H1 (cell line): ENCODE measurements at regions not wholly inside any gene's neighbourhood (a gene's known extent, or its start where the extent isn't known, plus 50 kb on each side); places are given as distances from the start of the nearest gene placed in this dataset.

Experiments used
- CTCF ChIA-PET: fragments of 300-600 bp; sonication (Branson Sonifier 250); formaldehyde crosslinking; loops from one replicate; lab custom pipeline; 2021; ENCODE audit not compliant: partially characterized antibody; lab: Charles Lee
- POLR2A ChIA-PET: fragments of 300-600 bp; sonication (Branson Sonifier 250); formaldehyde crosslinking; loops from one replicate; lab custom pipeline; 2021; ENCODE audit warnings: inconsistent platforms; ENCODE audit not compliant: partially characterized antibody; lab: Charles Lee
- DNase-seq, 2 experiments: peaks; one replicate each; pipeline versions ENCODE4 v3.0.0 to v3.0.0-alpha.2; 2010 to 2022; ENCODE audit warnings: low spot score in 2 of 2, low read depth in 1 of 2, mixed read lengths in 1 of 2
- FAIRE-seq: peaks from 2 replicates; lab custom pipeline; 2011; peaks lifted over from hg19 to GRCh38; lab: Jason Lieb, UNC
- H2AFZ ChIP-seq: 2 replicates; pipeline ENCODE4 v1.8.1; 2012; ENCODE audit warnings: low read length, inconsistent platforms
- H2AK5ac ChIP-seq: 2 replicates; pipeline ENCODE4 v1.6.1; 2013; ENCODE audit warnings: low read depth, low read length
- H2BK120ac ChIP-seq: replicated peaks from 2 replicates; pipeline ENCODE3; 2013; ENCODE audit warnings: low read depth, low read length, inconsistent platforms
- H2BK12ac ChIP-seq: 2 replicates; pipeline ENCODE4 v1.6.1; 2013; ENCODE audit warnings: low read depth, low read length
- H2BK15ac ChIP-seq: 2 replicates; pipeline ENCODE4 v1.6.1; 2013; ENCODE audit warnings: low read length
- H2BK20ac ChIP-seq: 2 replicates; pipeline ENCODE4 v1.6.1; 2013; ENCODE audit warnings: low read length
- H2BK5ac ChIP-seq: 2 replicates; pipeline ENCODE4 v1.6.1; 2013; ENCODE audit warnings: low read depth, low read length
- H3K14ac ChIP-seq: 2 replicates; pipeline ENCODE4 v1.6.1; 2013; ENCODE audit warnings: inconsistent platforms; ENCODE audit not compliant: insufficient read length
- H3K18ac ChIP-seq: 2 replicates; pipeline ENCODE4 v1.6.1; 2013; ENCODE audit warnings: low read length; ENCODE audit errors: extremely low read depth
- H3K23ac ChIP-seq: 2 replicates; pipeline ENCODE4 v1.6.1; 2013; ENCODE audit warnings: inconsistent platforms; ENCODE audit not compliant: insufficient read length
- H3K23me2 ChIP-seq: 2 replicates; pipeline ENCODE4 v1.6.1; 2013; ENCODE audit warnings: low read depth, low read length
- H3K27ac ChIP-seq: 2 replicates; pipeline ENCODE4 v1.6.1; 2011; ENCODE audit warnings: low read depth, low read length, inconsistent platforms
- H3K27me3 ChIP-seq, 4 experiments: replicated peaks in 1 of 4; 1 replicate in 1 of 4; 2 replicates in 3 of 4; pipeline versions ENCODE4 v1.6.1 to v1.8.1; 2011 to 2013; ENCODE audit warnings: low read length in 3 of 4, mild to moderate bottlenecking in 3 of 4, inconsistent platforms in 2 of 4, mixed read lengths in 2 of 4, moderate library complexity in 1 of 4; ENCODE audit not compliant: control insufficient read depth in 3 of 4, insufficient read depth in 3 of 4; ENCODE audit errors: extremely low read depth in 1 of 4
- H3K36me3 ChIP-seq, 4 experiments: 2 replicates each; pipeline versions ENCODE4 v1.6.1 to v1.8.1; 2011 to 2013; ENCODE audit warnings: mild to moderate bottlenecking in 4 of 4, low read length in 3 of 4, moderate library complexity in 2 of 4, control low read depth in 1 of 4, inconsistent platforms in 1 of 4; ENCODE audit not compliant: insufficient read depth in 4 of 4, control insufficient read depth in 2 of 4
- H3K4ac ChIP-seq: replicated peaks from 2 replicates; pipeline ENCODE3; 2013; ENCODE audit warnings: low read length, low read depth, mixed read lengths, inconsistent platforms; ENCODE audit not compliant: insufficient read length
- H3K4me1 ChIP-seq, 4 experiments: replicated peaks in 1 of 4; 1 replicate in 1 of 4; 2 replicates in 3 of 4; pipeline versions ENCODE4 v1.6.1 to v1.8.1; 2011 to 2013; ENCODE audit warnings: low read length in 3 of 4, inconsistent platforms in 2 of 4, mixed read lengths in 1 of 4; ENCODE audit not compliant: insufficient read depth in 4 of 4, control insufficient read depth in 3 of 4
- H3K4me2 ChIP-seq, 2 experiments: 2 replicates each; pipeline versions ENCODE4 v1.6.1 to v1.8.1; 2011 to 2013; ENCODE audit warnings: low read depth in 2 of 2, low read length in 2 of 2, control low read depth in 1 of 2, inconsistent platforms in 1 of 2, mild to moderate bottlenecking in 1 of 2; ENCODE audit not compliant: insufficient read depth in 1 of 2
- H3K4me3 ChIP-seq, 4 experiments: fragments of 200-600, 300-600 bp in 1 of 4; sonication (generic), shearing (Covaris generic), sonication (Bioruptor Twin) in 1 of 4; 2 replicates each; pipeline versions ENCODE4 v1.5.1 to v1.8.1; 2011 to 2016; ENCODE audit warnings: low read length in 4 of 4, low read depth in 3 of 4, control low read depth in 2 of 4, inconsistent platforms in 2 of 4, mild to moderate bottlenecking in 2 of 4, mixed read lengths in 1 of 4, moderate library complexity in 1 of 4; ENCODE audit not compliant: insufficient read depth in 2 of 4; ENCODE audit errors: extremely low read depth in 1 of 4
- H3K56ac ChIP-seq: replicated peaks from 2 replicates; pipeline ENCODE3; 2013; ENCODE audit warnings: low read depth, mild to moderate bottlenecking, mixed read lengths, low read length, inconsistent platforms; ENCODE audit not compliant: insufficient read length
- H3K79me1 ChIP-seq: 2 replicates; pipeline ENCODE4 v1.6.1; 2013; ENCODE audit warnings: low read depth, low read length, control low read depth
- H3K79me2 ChIP-seq, 2 experiments: 2 replicates each; pipeline versions ENCODE4 v1.6.1 to v1.8.1; 2012 to 2013; ENCODE audit warnings: low read length in 2 of 2, mild to moderate bottlenecking in 2 of 2, inconsistent platforms in 1 of 2; ENCODE audit not compliant: insufficient read depth in 2 of 2, control insufficient read depth in 1 of 2
- H3K9ac ChIP-seq, 4 experiments: replicated peaks in 1 of 4; 1 replicate in 1 of 4; 2 replicates in 3 of 4; pipeline versions ENCODE4 v1.6.1 to v1.8.1; 2011 to 2013; ENCODE audit warnings: low read depth in 3 of 4, low read length in 3 of 4, control low read depth in 2 of 4, mild to moderate bottlenecking in 2 of 4, moderate library complexity in 2 of 4, inconsistent platforms in 1 of 4; ENCODE audit errors: extremely low read depth in 1 of 4
- H3K9me3 ChIP-seq, 2 experiments: 2 replicates each; pipeline versions ENCODE4 v1.6.1 to v1.8.1; 2012 to 2013; ENCODE audit warnings: mild to moderate bottlenecking in 2 of 2, moderate library complexity in 2 of 2, control low read depth in 1 of 2, inconsistent platforms in 1 of 2, low read depth in 1 of 2, low read length in 1 of 2, mixed read lengths in 1 of 2; ENCODE audit not compliant: insufficient read depth in 2 of 2
- H4K20me1 ChIP-seq, 2 experiments: replicated peaks in 1 of 2; 2 replicates each; pipeline versions ENCODE3 to v1.8.1; 2011 to 2013; ENCODE audit warnings: inconsistent platforms in 2 of 2, low read length in 2 of 2, mild to moderate bottlenecking in 1 of 2; ENCODE audit not compliant: insufficient read depth in 2 of 2, control insufficient read depth in 1 of 2
- H4K5ac ChIP-seq: 2 replicates; pipeline ENCODE4 v1.6.1; 2013; ENCODE audit warnings: low read length, low read depth, mixed read lengths, inconsistent platforms; ENCODE audit not compliant: insufficient read length
- H4K8ac ChIP-seq: 2 replicates; pipeline ENCODE4 v1.8.0; 2013; ENCODE audit warnings: mild to moderate bottlenecking, moderate library complexity, low read length, inconsistent platforms; ENCODE audit not compliant: insufficient read depth; ENCODE audit errors: extremely low read depth
- H4K91ac ChIP-seq: replicated peaks from 2 replicates; pipeline ENCODE3; 2013; ENCODE audit warnings: low read length, mixed read lengths, inconsistent platforms; ENCODE audit not compliant: insufficient read length
- WGBS, 2 experiments: shearing (Covaris generic) in 1 of 2; methylation state at CpG; one replicate each; pipeline versions ENCODE4 v1.1.6 to v1.1.7; 2013 to 2015; ENCODE audit warnings: low lambda C conversion rate in 2 of 2, mixed read lengths in 2 of 2, inconsistent platforms in 1 of 2, low coverage in 1 of 2, missing lambda C conversion rate in 1 of 2; ENCODE audit not compliant: insufficient replicate concordance in 2 of 2, insufficient coverage in 1 of 2, insufficient read length in 1 of 2; ENCODE audit errors: extremely low coverage in 1 of 2, missing lambda C conversion rate in 1 of 2; 5-methylcytosine and 5-hydroxymethylcytosine counted together
- TF ChIP-seq, protein P1 (sequence below): fragments of 300-600 bp; sonication (generic); IDR thresholded peaks from 2 replicates; pipeline ENCODE4 v1.7.1; 2012; ENCODE audit warnings: low read length, moderate library complexity, mild to moderate bottlenecking, inconsistent platforms; ENCODE audit not compliant: insufficient replicate concordance

GRCh38 chr7:155178096-155178495 is 108.0 kb downstream of the HTR5A start:
- Histone ChIP-seq H4K20me1 (no peaks in the 10 kb centered on the region), H2BK12ac (no peak overlapping the region), H3K36me3 (no peaks in the 10 kb centered on the region; a peak in 1 of 8 replicates), H3K23me2 (no peaks in the 10 kb centered on the region), H2BK20ac (no peak overlapping the region), H4K91ac (no peak overlapping the region), H3K56ac (no peak overlapping the region), H3K4me1 (no peaks in the 10 kb centered on the region), H3K9me3 (peaks cover 0 to 13% of the 10 kb centered on the region in 2 experiments; a peak in 2 of 4 replicates), H3K79me1 (no peaks in the 10 kb centered on the region), H3K27ac (no peak overlapping the region), H3K27me3 (no peaks in the 10 kb centered on the region), H3K4me3 (no peak overlapping the region), H2AFZ (no peak overlapping the region), H3K79me2 (no peaks in the 10 kb centered on the region), H3K4me2 (no peak overlapping the region), H2BK15ac (no peak overlapping the region), H4K8ac (no peak overlapping the region), H3K9ac (no peak overlapping the region), H2BK5ac (no peak overlapping the region), H2BK120ac (no peak overlapping the region), H4K5ac (no peak overlapping the region), H3K4ac (no peak overlapping the region), H2AK5ac (no peak overlapping the region), H3K23ac (no peak overlapping the region), H3K14ac (no peak overlapping the region), H3K18ac (no peak overlapping the region)
- 91% methylated on average over 2 of the region's 2 CpGs; no CpG with 5 or more reads in 1 of the 2 experiments for WGBS, 2 experiments
- ChIA-PET CTCF (no interaction called here), POLR2A (no interaction called here)
- DNase-seq (no peak), FAIRE-seq (no peak)
- TF ChIP-seq, protein P1, sequence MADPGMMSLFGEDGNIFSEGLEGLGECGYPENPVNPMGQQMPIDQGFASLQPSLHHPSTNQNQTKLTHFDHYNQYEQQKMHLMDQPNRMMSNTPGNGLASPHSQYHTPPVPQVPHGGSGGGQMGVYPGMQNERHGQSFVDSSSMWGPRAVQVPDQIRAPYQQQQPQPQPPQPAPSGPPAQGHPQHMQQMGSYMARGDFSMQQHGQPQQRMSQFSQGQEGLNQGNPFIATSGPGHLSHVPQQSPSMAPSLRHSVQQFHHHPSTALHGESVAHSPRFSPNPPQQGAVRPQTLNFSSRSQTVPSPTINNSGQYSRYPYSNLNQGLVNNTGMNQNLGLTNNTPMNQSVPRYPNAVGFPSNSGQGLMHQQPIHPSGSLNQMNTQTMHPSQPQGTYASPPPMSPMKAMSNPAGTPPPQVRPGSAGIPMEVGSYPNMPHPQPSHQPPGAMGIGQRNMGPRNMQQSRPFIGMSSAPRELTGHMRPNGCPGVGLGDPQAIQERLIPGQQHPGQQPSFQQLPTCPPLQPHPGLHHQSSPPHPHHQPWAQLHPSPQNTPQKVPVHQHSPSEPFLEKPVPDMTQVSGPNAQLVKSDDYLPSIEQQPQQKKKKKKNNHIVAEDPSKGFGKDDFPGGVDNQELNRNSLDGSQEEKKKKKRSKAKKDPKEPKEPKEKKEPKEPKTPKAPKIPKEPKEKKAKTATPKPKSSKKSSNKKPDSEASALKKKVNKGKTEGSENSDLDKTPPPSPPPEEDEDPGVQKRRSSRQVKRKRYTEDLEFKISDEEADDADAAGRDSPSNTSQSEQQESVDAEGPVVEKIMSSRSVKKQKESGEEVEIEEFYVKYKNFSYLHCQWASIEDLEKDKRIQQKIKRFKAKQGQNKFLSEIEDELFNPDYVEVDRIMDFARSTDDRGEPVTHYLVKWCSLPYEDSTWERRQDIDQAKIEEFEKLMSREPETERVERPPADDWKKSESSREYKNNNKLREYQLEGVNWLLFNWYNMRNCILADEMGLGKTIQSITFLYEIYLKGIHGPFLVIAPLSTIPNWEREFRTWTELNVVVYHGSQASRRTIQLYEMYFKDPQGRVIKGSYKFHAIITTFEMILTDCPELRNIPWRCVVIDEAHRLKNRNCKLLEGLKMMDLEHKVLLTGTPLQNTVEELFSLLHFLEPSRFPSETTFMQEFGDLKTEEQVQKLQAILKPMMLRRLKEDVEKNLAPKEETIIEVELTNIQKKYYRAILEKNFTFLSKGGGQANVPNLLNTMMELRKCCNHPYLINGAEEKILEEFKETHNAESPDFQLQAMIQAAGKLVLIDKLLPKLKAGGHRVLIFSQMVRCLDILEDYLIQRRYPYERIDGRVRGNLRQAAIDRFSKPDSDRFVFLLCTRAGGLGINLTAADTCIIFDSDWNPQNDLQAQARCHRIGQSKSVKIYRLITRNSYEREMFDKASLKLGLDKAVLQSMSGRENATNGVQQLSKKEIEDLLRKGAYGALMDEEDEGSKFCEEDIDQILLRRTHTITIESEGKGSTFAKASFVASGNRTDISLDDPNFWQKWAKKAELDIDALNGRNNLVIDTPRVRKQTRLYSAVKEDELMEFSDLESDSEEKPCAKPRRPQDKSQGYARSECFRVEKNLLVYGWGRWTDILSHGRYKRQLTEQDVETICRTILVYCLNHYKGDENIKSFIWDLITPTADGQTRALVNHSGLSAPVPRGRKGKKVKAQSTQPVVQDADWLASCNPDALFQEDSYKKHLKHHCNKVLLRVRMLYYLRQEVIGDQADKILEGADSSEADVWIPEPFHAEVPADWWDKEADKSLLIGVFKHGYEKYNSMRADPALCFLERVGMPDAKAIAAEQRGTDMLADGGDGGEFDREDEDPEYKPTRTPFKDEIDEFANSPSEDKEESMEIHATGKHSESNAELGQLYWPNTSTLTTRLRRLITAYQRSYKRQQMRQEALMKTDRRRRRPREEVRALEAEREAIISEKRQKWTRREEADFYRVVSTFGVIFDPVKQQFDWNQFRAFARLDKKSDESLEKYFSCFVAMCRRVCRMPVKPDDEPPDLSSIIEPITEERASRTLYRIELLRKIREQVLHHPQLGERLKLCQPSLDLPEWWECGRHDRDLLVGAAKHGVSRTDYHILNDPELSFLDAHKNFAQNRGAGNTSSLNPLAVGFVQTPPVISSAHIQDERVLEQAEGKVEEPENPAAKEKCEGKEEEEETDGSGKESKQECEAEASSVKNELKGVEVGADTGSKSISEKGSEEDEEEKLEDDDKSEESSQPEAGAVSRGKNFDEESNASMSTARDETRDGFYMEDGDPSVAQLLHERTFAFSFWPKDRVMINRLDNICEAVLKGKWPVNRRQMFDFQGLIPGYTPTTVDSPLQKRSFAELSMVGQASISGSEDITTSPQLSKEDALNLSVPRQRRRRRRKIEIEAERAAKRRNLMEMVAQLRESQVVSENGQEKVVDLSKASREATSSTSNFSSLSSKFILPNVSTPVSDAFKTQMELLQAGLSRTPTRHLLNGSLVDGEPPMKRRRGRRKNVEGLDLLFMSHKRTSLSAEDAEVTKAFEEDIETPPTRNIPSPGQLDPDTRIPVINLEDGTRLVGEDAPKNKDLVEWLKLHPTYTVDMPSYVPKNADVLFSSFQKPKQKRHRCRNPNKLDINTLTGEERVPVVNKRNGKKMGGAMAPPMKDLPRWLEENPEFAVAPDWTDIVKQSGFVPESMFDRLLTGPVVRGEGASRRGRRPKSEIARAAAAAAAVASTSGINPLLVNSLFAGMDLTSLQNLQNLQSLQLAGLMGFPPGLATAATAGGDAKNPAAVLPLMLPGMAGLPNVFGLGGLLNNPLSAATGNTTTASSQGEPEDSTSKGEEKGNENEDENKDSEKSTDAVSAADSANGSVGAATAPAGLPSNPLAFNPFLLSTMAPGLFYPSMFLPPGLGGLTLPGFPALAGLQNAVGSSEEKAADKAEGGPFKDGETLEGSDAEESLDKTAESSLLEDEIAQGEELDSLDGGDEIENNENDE = no peak
